SK-N-SH treated with all-trans-retinoic acid at 6 μM for 48 hours (cell line): ENCODE measurements at regions not wholly inside any gene's neighbourhood (a gene's known extent, or its start where the extent isn't known, plus 50 kb on each side); places are given as distances from the start of the nearest gene placed in this dataset.

Experiments
- ATAC-seq: fragments of 200-7000 bp; cut with Tn5 transposase; 3 replicates; pipeline ENCODE4 v1.9.1; 2020; ENCODE audit warnings: mild to moderate bottlenecking, moderate library complexity
- ARNTL ChIP-seq: fragments of 450-650 bp; formaldehyde crosslinking; IDR thresholded peaks from 2 replicates; pipeline ENCODE4 v1.5.0; 2020; ENCODE audit warnings: low read depth, mild to moderate bottlenecking, moderate library complexity, borderline replicate concordance
- BACH2 ChIP-seq: fragments of 250-450 bp; sonication (Bioruptor Pico); IDR thresholded peaks from 2 replicates; pipeline ENCODE4 v1.9.0; 2021; ENCODE audit warnings: mild to moderate bottlenecking, borderline replicate concordance
- CSDC2 ChIP-seq: fragments of 250-450 bp; sonication (Bioruptor Pico); IDR thresholded peaks from 2 replicates; pipeline ENCODE4 v1.5.0; 2020; ENCODE audit warnings: mild to moderate bottlenecking, moderate library complexity
- ESRRG ChIP-seq: fragments of 250-450 bp; sonication (Bioruptor Pico); IDR thresholded peaks from 2 replicates; pipeline ENCODE4 v1.6.1; 2021; ENCODE audit warnings: mild to moderate bottlenecking
- GLIS3 ChIP-seq: fragments of 250-450 bp; sonication (Bioruptor Pico); IDR thresholded peaks from 2 replicates; pipeline ENCODE4 v1.5.0; 2020; ENCODE audit warnings: mild to moderate bottlenecking, moderate library complexity
- ISL1 ChIP-seq: fragments of 250-450 bp; sonication (Bioruptor Pico); IDR thresholded peaks from 2 replicates; pipeline ENCODE4 v2.1.2; 2022; ENCODE audit warnings: mild to moderate bottlenecking, moderate library complexity
- OSR1 ChIP-seq: fragments of 250-450 bp; sonication (Bioruptor Pico); IDR thresholded peaks from 2 replicates; pipeline ENCODE4 v1.8.0; 2022; ENCODE audit warnings: moderate library complexity, mild to moderate bottlenecking, inconsistent platforms
- PPARA ChIP-seq: fragments of 250-450 bp; sonication (Bioruptor Pico); IDR thresholded peaks from 2 replicates; pipeline ENCODE4 v1.5.0; 2020; ENCODE audit warnings: mild to moderate bottlenecking, borderline replicate concordance
- RARB ChIP-seq: fragments of 250-450 bp; sonication (Bioruptor Pico); IDR thresholded peaks from 2 replicates; pipeline ENCODE4 v1.8.0; 2021; ENCODE audit warnings: mild to moderate bottlenecking, moderate library complexity
- TCF4 ChIP-seq: fragments of 250-450 bp; sonication (Bioruptor Pico); IDR thresholded peaks from 2 replicates; pipeline ENCODE4 v1.8.0; 2021; ENCODE audit warnings: mild to moderate bottlenecking, moderate library complexity, borderline replicate concordance
- TOX ChIP-seq: fragments of 250-450 bp; sonication (Bioruptor Pico); IDR thresholded peaks from 2 replicates; pipeline ENCODE4 v1.8.0; 2021; ENCODE audit warnings: mild to moderate bottlenecking, moderate library complexity, borderline replicate concordance
- ZC3H10 ChIP-seq: fragments of 250-450 bp; sonication (Bioruptor Pico); IDR thresholded peaks from 2 replicates; pipeline ENCODE4 v1.5.1; 2021; ENCODE audit warnings: mild to moderate bottlenecking, moderate library complexity
- ZNF565 ChIP-seq: fragments of 450-650 bp; formaldehyde crosslinking; conservative IDR thresholded peaks from 2 replicates; pipeline ENCODE4 v1.5.0; 2020; ENCODE audit warnings: low read depth, mild to moderate bottlenecking, moderate library complexity
- ZNF70 ChIP-seq: fragments of 450-650 bp; formaldehyde crosslinking; IDR thresholded peaks from 2 replicates; pipeline ENCODE4 v1.5.0; 2020; ENCODE audit warnings: mild to moderate bottlenecking, moderate library complexity
- TF ChIP-seq, protein P1 (sequence below): fragments of 250-450 bp; sonication (Bioruptor Pico); IDR thresholded peaks from 2 replicates; pipeline ENCODE4 v1.5.1; 2021; ENCODE audit warnings: mild to moderate bottlenecking, moderate library complexity
- TF ChIP-seq, protein P2 (sequence below): fragments of 250-450 bp; sonication (Bioruptor Pico); IDR thresholded peaks from 2 replicates; pipeline ENCODE4 v1.8.0; 2021; ENCODE audit warnings: low read depth, mild to moderate bottlenecking, moderate library complexity, borderline replicate concordance
- TF ChIP-seq, protein P3 (sequence below): fragments of 250-450 bp; sonication (Bioruptor Pico); IDR thresholded peaks from 2 replicates; pipeline ENCODE4 v1.5.1; 2020; ENCODE audit warnings: low read depth, mild to moderate bottlenecking, moderate library complexity

DNA sequence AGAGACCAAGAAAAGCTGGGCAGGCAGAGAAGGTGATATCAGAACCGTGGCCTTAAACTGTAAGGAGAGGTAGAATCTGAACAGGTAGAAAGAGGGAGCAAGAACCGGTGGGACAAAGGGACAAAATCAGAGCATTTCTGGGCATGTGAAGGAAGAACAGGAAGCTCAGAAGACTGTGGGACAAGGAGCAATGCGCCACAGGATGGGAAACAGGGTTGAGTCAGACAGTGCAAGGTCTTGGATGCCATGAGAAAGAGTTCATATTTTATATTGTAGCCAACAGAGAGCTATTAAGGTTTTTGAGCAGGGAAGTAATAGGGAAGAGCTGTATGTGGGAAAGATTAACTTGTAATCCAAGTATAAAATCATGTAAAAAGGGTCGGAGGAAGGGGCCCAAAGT is 106.4 kb upstream of the UGP2 start:
- ATAC-seq, result peak; percentile 64
- TF ChIP-seq ZNF565 (CRISPR knock-in tag) (no peak), TCF4 (CRISPR knock-in tag) (no peak), ZC3H10 (CRISPR knock-in tag) (no peak)

DNA sequence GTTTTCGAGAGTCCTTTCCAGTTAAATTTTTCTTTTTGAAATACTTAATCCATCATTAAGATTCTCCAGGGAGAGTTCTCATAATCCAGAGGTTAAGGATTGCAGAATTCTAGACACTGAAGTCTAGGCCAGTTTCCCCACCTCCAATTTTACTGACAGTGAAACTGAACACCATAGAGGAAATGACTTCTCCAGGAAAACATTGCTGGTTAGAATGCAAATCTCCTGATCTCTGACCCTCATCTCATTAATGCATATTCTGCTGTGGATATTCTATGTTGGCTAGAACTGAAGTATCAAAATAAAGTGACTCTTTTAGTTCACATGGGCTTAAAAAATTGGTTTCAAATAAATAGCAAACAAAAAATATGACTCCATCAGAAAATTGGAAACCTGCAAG is 105.8 kb upstream of the UGP2 start:
- no peak for TF ChIP-seq TOX (CRISPR knock-in tag)
- TF ChIP-seq, protein P1, sequence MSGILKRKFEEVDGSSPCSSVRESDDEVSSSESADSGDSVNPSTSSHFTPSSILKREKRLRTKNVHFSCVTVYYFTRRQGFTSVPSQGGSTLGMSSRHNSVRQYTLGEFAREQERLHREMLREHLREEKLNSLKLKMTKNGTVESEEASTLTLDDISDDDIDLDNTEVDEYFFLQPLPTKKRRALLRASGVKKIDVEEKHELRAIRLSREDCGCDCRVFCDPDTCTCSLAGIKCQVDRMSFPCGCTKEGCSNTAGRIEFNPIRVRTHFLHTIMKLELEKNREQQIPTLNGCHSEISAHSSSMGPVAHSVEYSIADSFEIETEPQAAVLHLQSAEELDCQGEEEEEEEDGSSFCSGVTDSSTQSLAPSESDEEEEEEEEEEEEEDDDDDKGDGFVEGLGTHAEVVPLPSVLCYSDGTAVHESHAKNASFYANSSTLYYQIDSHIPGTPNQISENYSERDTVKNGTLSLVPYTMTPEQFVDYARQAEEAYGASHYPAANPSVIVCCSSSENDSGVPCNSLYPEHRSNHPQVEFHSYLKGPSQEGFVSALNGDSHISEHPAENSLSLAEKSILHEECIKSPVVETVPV (CRISPR knock-in tag), result no peak
- TF ChIP-seq, protein P2, sequence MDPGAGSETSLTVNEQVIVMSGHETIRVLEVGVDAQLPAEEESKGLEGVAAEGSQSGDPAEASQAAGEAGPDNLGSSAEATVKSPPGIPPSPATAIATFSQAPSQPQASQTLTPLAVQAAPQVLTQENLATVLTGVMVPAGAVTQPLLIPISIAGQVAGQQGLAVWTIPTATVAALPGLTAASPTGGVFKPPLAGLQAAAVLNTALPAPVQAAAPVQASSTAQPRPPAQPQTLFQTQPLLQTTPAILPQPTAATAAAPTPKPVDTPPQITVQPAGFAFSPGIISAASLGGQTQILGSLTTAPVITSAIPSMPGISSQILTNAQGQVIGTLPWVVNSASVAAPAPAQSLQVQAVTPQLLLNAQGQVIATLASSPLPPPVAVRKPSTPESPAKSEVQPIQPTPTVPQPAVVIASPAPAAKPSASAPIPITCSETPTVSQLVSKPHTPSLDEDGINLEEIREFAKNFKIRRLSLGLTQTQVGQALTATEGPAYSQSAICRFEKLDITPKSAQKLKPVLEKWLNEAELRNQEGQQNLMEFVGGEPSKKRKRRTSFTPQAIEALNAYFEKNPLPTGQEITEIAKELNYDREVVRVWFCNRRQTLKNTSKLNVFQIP (CRISPR knock-in tag), result no peak
- no peak for TF ChIP-seq OSR1 (CRISPR knock-in tag)
- TF ChIP-seq BACH2 (CRISPR knock-in tag), result no peak
- no peak for TF ChIP-seq ISL1 (CRISPR knock-in tag)
- TF ChIP-seq ESRRG (CRISPR knock-in tag), result no peak
- TF ChIP-seq ZNF70 (CRISPR knock-in tag), result no peak
- no peak for TF ChIP-seq GLIS3 (CRISPR knock-in tag)
- no peak for TF ChIP-seq ZNF565 (CRISPR knock-in tag)
- TF ChIP-seq, all 23 proteins: peak for 0
- ATAC-seq, result peak; percentile 50

DNA sequence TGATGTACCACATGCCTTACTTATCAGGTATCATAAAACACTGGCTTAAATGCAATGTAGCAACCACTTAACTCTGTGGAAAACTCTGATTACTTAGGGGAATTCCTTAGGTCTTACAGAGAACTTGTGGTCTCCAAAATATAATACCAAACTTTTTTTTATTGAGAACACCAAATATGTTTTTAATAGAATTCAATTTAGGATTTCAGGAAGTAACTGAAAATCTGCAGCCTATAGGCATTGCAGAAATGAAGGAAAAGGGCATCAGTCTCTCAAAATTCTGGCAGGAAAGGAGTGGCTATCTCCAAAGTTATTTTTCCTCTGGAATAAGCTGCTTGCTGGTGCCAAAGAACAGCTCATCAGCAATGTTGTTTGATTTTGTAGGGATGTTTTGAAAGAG is 105.3 kb upstream of the UGP2 start:
- ATAC-seq, result peak; percentile 72

DNA sequence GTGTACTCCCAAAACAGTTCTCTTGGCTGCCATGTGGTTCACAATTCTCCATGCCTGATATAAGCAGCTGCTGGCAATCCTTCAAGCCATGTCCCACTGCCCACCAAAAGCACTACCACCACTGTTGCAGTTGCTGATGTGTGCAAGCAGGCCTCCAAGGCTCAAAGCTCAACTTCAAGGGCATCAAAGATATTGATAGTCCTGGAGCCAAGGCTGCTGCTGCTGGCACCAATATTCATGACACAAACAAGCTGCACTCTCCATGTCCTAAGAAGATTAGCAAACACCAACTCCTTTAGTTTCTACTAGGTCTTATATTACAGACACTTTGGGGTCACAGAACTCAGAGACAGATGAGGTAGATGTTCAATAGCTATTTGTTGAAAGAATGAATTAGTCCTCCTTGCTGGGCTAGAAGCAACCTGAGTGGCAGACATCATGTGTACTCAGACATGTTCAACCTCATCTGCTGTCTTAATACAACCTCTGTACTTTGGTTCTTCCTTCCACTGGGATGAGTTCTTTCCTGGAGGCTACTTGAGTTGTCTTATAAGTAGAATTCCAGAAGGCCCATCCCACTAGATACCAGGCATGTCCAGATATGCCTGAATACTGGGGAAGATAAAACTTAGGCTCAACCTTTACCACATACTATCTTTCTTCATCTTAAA is 104.5 kb upstream of the UGP2 start:
- ATAC-seq, result no peak
- TF ChIP-seq, protein P1 (CRISPR knock-in tag), result no peak
- no peak for TF ChIP-seq BACH2 (CRISPR knock-in tag)
- TF ChIP-seq OSR1 (CRISPR knock-in tag), result no peak
- no peak for TF ChIP-seq CSDC2
- TF ChIP-seq ARNTL, result no peak

More for the DNA sequence above, 105.3 kb upstream of the UGP2 start:
- peak; percentile 95 for TF ChIP-seq ISL1 (CRISPR knock-in tag)
- TF ChIP-seq ESRRG (CRISPR knock-in tag), result no peak

DNA sequence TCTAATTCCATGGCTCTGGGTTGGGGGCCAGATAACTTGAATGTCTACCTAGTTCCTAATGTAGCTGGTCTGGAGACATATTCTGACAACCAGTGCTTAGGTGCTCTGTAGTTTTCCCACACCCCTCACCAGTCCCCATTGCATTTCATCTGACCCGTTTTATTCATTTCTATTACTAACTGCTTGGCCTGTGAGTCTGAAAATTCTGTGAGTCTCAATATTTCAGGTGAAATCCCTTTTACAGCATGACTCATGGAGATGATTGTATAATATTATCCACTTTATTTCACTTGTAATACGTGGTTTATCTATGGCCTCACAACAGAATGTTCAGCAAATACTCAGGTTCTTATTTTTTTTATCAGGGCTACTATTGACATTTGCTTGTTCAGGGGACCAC is 103.7 kb upstream of the UGP2 start:
- TF ChIP-seq TOX (CRISPR knock-in tag), result no peak
- no peak for TF ChIP-seq PPARA (CRISPR knock-in tag)
- no peak for TF ChIP-seq CSDC2
- no peak for TF ChIP-seq RARB
- TF ChIP-seq ISL1 (CRISPR knock-in tag), result no peak
- no peak for TF ChIP-seq ARNTL
- TF ChIP-seq, protein P3, sequence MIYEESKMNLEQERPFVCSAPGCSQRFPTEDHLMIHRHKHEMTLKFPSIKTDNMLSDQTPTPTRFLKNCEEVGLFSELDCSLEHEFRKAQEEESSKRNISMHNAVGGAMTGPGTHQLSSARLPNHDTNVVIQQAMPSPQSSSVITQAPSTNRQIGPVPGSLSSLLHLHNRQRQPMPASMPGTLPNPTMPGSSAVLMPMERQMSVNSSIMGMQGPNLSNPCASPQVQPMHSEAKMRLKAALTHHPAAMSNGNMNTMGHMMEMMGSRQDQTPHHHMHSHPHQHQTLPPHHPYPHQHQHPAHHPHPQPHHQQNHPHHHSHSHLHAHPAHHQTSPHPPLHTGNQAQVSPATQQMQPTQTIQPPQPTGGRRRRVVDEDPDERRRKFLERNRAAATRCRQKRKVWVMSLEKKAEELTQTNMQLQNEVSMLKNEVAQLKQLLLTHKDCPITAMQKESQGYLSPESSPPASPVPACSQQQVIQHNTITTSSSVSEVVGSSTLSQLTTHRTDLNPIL (CRISPR knock-in tag), result no peak
- TF ChIP-seq, protein P2 (CRISPR knock-in tag), result no peak
- no peak for TF ChIP-seq OSR1 (CRISPR knock-in tag)
- TF ChIP-seq ZC3H10 (CRISPR knock-in tag), result no peak
- no peak for TF ChIP-seq TCF4 (CRISPR knock-in tag)
- no peak for TF ChIP-seq BACH2 (CRISPR knock-in tag)

More for the DNA sequence above, 103.7 kb upstream of the UGP2 start:
- ATAC-seq, result no peak
